H1 (cell line): ENCODE measurements at regions not wholly inside any gene's neighbourhood (a gene's known extent, or its start where the extent isn't known, plus 50 kb on each side); places are given as distances from the start of the nearest gene placed in this dataset.

Experiments
- CTCF ChIA-PET: fragments of 300-600 bp; sonication (Branson Sonifier 250); formaldehyde crosslinking; loops from one replicate; lab custom pipeline; 2021; ENCODE audit not compliant: partially characterized antibody; lab: Charles Lee
- POLR2A ChIA-PET: fragments of 300-600 bp; sonication (Branson Sonifier 250); formaldehyde crosslinking; loops from one replicate; lab custom pipeline; 2021; ENCODE audit warnings: inconsistent platforms; ENCODE audit not compliant: partially characterized antibody; lab: Charles Lee
- DNase-seq, 2 experiments: peaks; one replicate each; pipeline versions ENCODE4 v3.0.0 to v3.0.0-alpha.2; 2010 to 2022; ENCODE audit warnings: low spot score in 2 of 2, low read depth in 1 of 2, mixed read lengths in 1 of 2
- FAIRE-seq: peaks from 2 replicates; lab custom pipeline; 2011; peaks lifted over from hg19 to GRCh38; lab: Jason Lieb, UNC
- H2AFZ ChIP-seq: 2 replicates; pipeline ENCODE4 v1.8.1; 2012; ENCODE audit warnings: low read length, inconsistent platforms
- H2AK5ac ChIP-seq: 2 replicates; pipeline ENCODE4 v1.6.1; 2013; ENCODE audit warnings: low read depth, low read length
- H2BK120ac ChIP-seq: replicated peaks from 2 replicates; pipeline ENCODE3; 2013; ENCODE audit warnings: low read depth, low read length, inconsistent platforms
- H2BK12ac ChIP-seq: 2 replicates; pipeline ENCODE4 v1.6.1; 2013; ENCODE audit warnings: low read depth, low read length
- H2BK15ac ChIP-seq: 2 replicates; pipeline ENCODE4 v1.6.1; 2013; ENCODE audit warnings: low read length
- H2BK20ac ChIP-seq: 2 replicates; pipeline ENCODE4 v1.6.1; 2013; ENCODE audit warnings: low read length
- H2BK5ac ChIP-seq: 2 replicates; pipeline ENCODE4 v1.6.1; 2013; ENCODE audit warnings: low read depth, low read length
- H3K14ac ChIP-seq: 2 replicates; pipeline ENCODE4 v1.6.1; 2013; ENCODE audit warnings: inconsistent platforms; ENCODE audit not compliant: insufficient read length
- H3K18ac ChIP-seq: 2 replicates; pipeline ENCODE4 v1.6.1; 2013; ENCODE audit warnings: low read length; ENCODE audit errors: extremely low read depth
- H3K23ac ChIP-seq: 2 replicates; pipeline ENCODE4 v1.6.1; 2013; ENCODE audit warnings: inconsistent platforms; ENCODE audit not compliant: insufficient read length
- H3K23me2 ChIP-seq: 2 replicates; pipeline ENCODE4 v1.6.1; 2013; ENCODE audit warnings: low read depth, low read length
- H3K27ac ChIP-seq: 2 replicates; pipeline ENCODE4 v1.6.1; 2011; ENCODE audit warnings: low read depth, low read length, inconsistent platforms
- H3K27me3 ChIP-seq, 4 experiments: replicated peaks in 1 of 4; 1 replicate in 1 of 4; 2 replicates in 3 of 4; pipeline versions ENCODE4 v1.6.1 to v1.8.1; 2011 to 2013; ENCODE audit warnings: low read length in 3 of 4, mild to moderate bottlenecking in 3 of 4, inconsistent platforms in 2 of 4, mixed read lengths in 2 of 4, moderate library complexity in 1 of 4; ENCODE audit not compliant: control insufficient read depth in 3 of 4, insufficient read depth in 3 of 4; ENCODE audit errors: extremely low read depth in 1 of 4
- H3K36me3 ChIP-seq, 4 experiments: 2 replicates each; pipeline versions ENCODE4 v1.6.1 to v1.8.1; 2011 to 2013; ENCODE audit warnings: mild to moderate bottlenecking in 4 of 4, low read length in 3 of 4, moderate library complexity in 2 of 4, control low read depth in 1 of 4, inconsistent platforms in 1 of 4; ENCODE audit not compliant: insufficient read depth in 4 of 4, control insufficient read depth in 2 of 4
- H3K4ac ChIP-seq: replicated peaks from 2 replicates; pipeline ENCODE3; 2013; ENCODE audit warnings: low read length, low read depth, mixed read lengths, inconsistent platforms; ENCODE audit not compliant: insufficient read length
- H3K4me1 ChIP-seq, 4 experiments: replicated peaks in 1 of 4; 1 replicate in 1 of 4; 2 replicates in 3 of 4; pipeline versions ENCODE4 v1.6.1 to v1.8.1; 2011 to 2013; ENCODE audit warnings: low read length in 3 of 4, inconsistent platforms in 2 of 4, mixed read lengths in 1 of 4; ENCODE audit not compliant: insufficient read depth in 4 of 4, control insufficient read depth in 3 of 4
- H3K4me2 ChIP-seq, 2 experiments: 2 replicates each; pipeline versions ENCODE4 v1.6.1 to v1.8.1; 2011 to 2013; ENCODE audit warnings: low read depth in 2 of 2, low read length in 2 of 2, control low read depth in 1 of 2, inconsistent platforms in 1 of 2, mild to moderate bottlenecking in 1 of 2; ENCODE audit not compliant: insufficient read depth in 1 of 2
- H3K4me3 ChIP-seq, 4 experiments: fragments of 200-600, 300-600 bp in 1 of 4; sonication (generic), shearing (Covaris generic), sonication (Bioruptor Twin) in 1 of 4; 2 replicates each; pipeline versions ENCODE4 v1.5.1 to v1.8.1; 2011 to 2016; ENCODE audit warnings: low read length in 4 of 4, low read depth in 3 of 4, control low read depth in 2 of 4, inconsistent platforms in 2 of 4, mild to moderate bottlenecking in 2 of 4, mixed read lengths in 1 of 4, moderate library complexity in 1 of 4; ENCODE audit not compliant: insufficient read depth in 2 of 4; ENCODE audit errors: extremely low read depth in 1 of 4
- H3K56ac ChIP-seq: replicated peaks from 2 replicates; pipeline ENCODE3; 2013; ENCODE audit warnings: low read depth, mild to moderate bottlenecking, mixed read lengths, low read length, inconsistent platforms; ENCODE audit not compliant: insufficient read length
- H3K79me1 ChIP-seq: 2 replicates; pipeline ENCODE4 v1.6.1; 2013; ENCODE audit warnings: low read depth, low read length, control low read depth
- H3K79me2 ChIP-seq, 2 experiments: 2 replicates each; pipeline versions ENCODE4 v1.6.1 to v1.8.1; 2012 to 2013; ENCODE audit warnings: low read length in 2 of 2, mild to moderate bottlenecking in 2 of 2, inconsistent platforms in 1 of 2; ENCODE audit not compliant: insufficient read depth in 2 of 2, control insufficient read depth in 1 of 2
- H3K9ac ChIP-seq, 4 experiments: replicated peaks in 1 of 4; 1 replicate in 1 of 4; 2 replicates in 3 of 4; pipeline versions ENCODE4 v1.6.1 to v1.8.1; 2011 to 2013; ENCODE audit warnings: low read depth in 3 of 4, low read length in 3 of 4, control low read depth in 2 of 4, mild to moderate bottlenecking in 2 of 4, moderate library complexity in 2 of 4, inconsistent platforms in 1 of 4; ENCODE audit errors: extremely low read depth in 1 of 4
- H3K9me3 ChIP-seq, 2 experiments: 2 replicates each; pipeline versions ENCODE4 v1.6.1 to v1.8.1; 2012 to 2013; ENCODE audit warnings: mild to moderate bottlenecking in 2 of 2, moderate library complexity in 2 of 2, control low read depth in 1 of 2, inconsistent platforms in 1 of 2, low read depth in 1 of 2, low read length in 1 of 2, mixed read lengths in 1 of 2; ENCODE audit not compliant: insufficient read depth in 2 of 2
- H4K20me1 ChIP-seq, 2 experiments: replicated peaks in 1 of 2; 2 replicates each; pipeline versions ENCODE3 to v1.8.1; 2011 to 2013; ENCODE audit warnings: inconsistent platforms in 2 of 2, low read length in 2 of 2, mild to moderate bottlenecking in 1 of 2; ENCODE audit not compliant: insufficient read depth in 2 of 2, control insufficient read depth in 1 of 2
- H4K5ac ChIP-seq: 2 replicates; pipeline ENCODE4 v1.6.1; 2013; ENCODE audit warnings: low read length, low read depth, mixed read lengths, inconsistent platforms; ENCODE audit not compliant: insufficient read length
- H4K8ac ChIP-seq: 2 replicates; pipeline ENCODE4 v1.8.0; 2013; ENCODE audit warnings: mild to moderate bottlenecking, moderate library complexity, low read length, inconsistent platforms; ENCODE audit not compliant: insufficient read depth; ENCODE audit errors: extremely low read depth
- H4K91ac ChIP-seq: replicated peaks from 2 replicates; pipeline ENCODE3; 2013; ENCODE audit warnings: low read length, mixed read lengths, inconsistent platforms; ENCODE audit not compliant: insufficient read length
- ATF2 ChIP-seq: IDR thresholded peaks from 2 replicates; pipeline ENCODE4 v1.6.1; 2012; ENCODE audit warnings: low read length, inconsistent platforms
- E2F6 ChIP-seq: IDR thresholded peaks from 2 replicates; pipeline ENCODE4 v1.6.1; 2012; ENCODE audit warnings: inconsistent platforms
- USF2 ChIP-seq: IDR thresholded peaks from 2 replicates; pipeline ENCODE4 v1.6.1; 2011; ENCODE audit warnings: low read length, improper control_type of control experiment
- WGBS, 2 experiments: shearing (Covaris generic) in 1 of 2; methylation state at CpG; one replicate each; pipeline versions ENCODE4 v1.1.6 to v1.1.7; 2013 to 2015; ENCODE audit warnings: low lambda C conversion rate in 2 of 2, mixed read lengths in 2 of 2, inconsistent platforms in 1 of 2, low coverage in 1 of 2, missing lambda C conversion rate in 1 of 2; ENCODE audit not compliant: insufficient replicate concordance in 2 of 2, insufficient coverage in 1 of 2, insufficient read length in 1 of 2; ENCODE audit errors: extremely low coverage in 1 of 2, missing lambda C conversion rate in 1 of 2; 5-methylcytosine and 5-hydroxymethylcytosine counted together

DNA sequence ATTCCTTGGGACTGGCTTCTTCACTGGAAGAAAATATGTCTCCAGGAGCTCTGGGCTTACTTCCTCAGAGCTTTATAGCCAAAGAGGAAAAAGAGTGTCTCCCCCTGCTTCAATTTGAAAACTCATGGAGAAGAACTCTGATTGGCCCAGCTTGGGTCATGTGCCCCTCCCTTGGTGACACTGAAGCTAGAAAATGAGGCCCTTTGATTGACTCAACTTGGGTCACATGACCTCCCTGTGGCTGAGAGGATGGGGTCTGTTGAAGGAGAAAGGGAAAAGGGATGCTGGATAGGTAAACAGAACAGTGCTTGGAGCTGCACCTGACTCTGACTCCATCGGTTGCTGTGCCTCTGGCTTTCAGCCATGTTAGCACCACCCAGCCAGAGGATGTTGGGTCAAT, 70.6 kb upstream of the KSR1 start:
- no peak overlapping the region for H3K14ac ChIP-seq
- no peaks in the 10 kb centered on the region for H3K4me1 ChIP-seq
- H3K4ac ChIP-seq, result no peak overlapping the region
- no peak overlapping the region for H2BK15ac ChIP-seq
- H3K27me3 ChIP-seq, result no peaks in the 10 kb centered on the region
- H3K27ac ChIP-seq, result no peak overlapping the region
- no peaks in the 10 kb centered on the region for H3K79me1 ChIP-seq
- no peaks in the 10 kb centered on the region for H4K20me1 ChIP-seq
- no peak overlapping the region for H4K8ac ChIP-seq
- H3K4me2 ChIP-seq, result no peak overlapping the region
- H2BK120ac ChIP-seq, result no peak overlapping the region
- H2BK12ac ChIP-seq, result no peak overlapping the region
- ChIA-PET POLR2A (no interaction called here), CTCF (interaction anchor here (0.6 to 14.0 kb wide), 11 partner anchors 9 to 269 kb away, joined by 3 to 134 read pairs (median 4); no protein-coding TSS in a partner anchor)
- no peak overlapping the region for H3K56ac ChIP-seq
- H3K79me2 ChIP-seq, result no peaks in the 10 kb centered on the region
- 0 out of 2 replicates have a peak overlapping the region, but pooled peaks have one; percentile 25 for H2AFZ ChIP-seq
- no peak overlapping the region for H4K91ac ChIP-seq
- FAIRE-seq, result no peak
- no peak overlapping the region for H3K18ac ChIP-seq
- H2AK5ac ChIP-seq, result no peak overlapping the region
- 67% methylated on average over 1 of the region's 1 CpG; no CpG with 5 or more reads in 1 of the 2 experiments for WGBS, 2 experiments
- H4K5ac ChIP-seq, result no peak overlapping the region
- H3K4me3 ChIP-seq, result no peak overlapping the region
- no peaks in the 10 kb centered on the region for H3K23me2 ChIP-seq
- no peak overlapping the region for H3K23ac ChIP-seq
- H2BK20ac ChIP-seq, result no peak overlapping the region
- no peak overlapping the region for H2BK5ac ChIP-seq
- no peak for TF ChIP-seq E2F6
- TF ChIP-seq ATF2, result no peak
- TF ChIP-seq USF2, result peak; percentile 52
- H3K9ac ChIP-seq, result no peak overlapping the region
- no peak for DNase-seq
- no peaks in the 10 kb centered on the region for H3K9me3 ChIP-seq
- H3K36me3 ChIP-seq, result no peaks in the 10 kb centered on the region
